ENCODE measurements at regions not wholly inside any gene's neighbourhood (a gene's known extent, or its start where the extent isn't known, plus 50 kb on each side); places are given as distances from the start of the nearest gene placed in this dataset.
A peak's percentile ranks its signal among the peaks of the same experiment; 100 is the strongest.
"Not testable (repeated sequence)": the region's sequence is repeated elsewhere in the genome, so short reads cannot be mapped to it uniquely, and the experiment has no call there.

DNA sequence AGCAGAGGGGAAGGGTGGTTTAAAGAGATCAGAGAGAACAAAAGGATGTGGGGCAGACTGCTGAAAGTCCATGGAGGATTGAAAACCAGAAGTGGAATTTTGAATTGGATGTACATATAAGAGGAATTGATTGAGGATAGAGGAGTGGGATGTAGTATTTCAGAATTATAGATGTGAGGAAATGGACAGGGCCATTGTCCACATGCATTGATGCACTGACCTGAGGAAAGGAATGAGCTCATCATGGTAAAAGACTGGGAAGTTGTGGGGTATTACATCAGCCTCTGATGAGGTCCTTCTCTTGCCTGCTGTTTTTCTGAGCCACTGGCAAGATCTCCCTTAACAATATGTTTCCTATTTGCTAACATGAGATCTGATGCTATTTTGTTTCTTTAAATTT, 365.7 kb upstream of the FANCL start:
- DNase-seq (ENCODE audit: low read depth): no peak

DNA sequence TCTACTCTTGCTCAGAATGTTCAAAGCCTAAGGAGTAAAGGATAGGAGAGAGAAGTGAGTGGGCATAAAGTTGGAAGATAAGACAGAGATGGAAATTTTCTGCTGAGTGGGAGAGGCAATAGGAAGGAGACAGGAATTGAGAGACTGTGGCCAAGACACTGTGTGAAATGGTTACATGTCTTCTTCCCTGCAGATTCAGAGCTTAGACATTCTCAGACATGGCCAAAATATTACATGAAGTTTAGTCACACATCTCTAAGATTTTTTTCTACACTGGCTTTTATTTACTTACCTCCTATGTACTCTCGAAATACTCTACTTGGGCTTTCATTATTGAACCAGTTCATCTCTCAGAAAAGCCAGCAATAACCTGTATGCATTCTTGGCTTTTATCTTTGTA, 363.0 kb upstream of the FANCL start:
- no peak for DNase-seq (ENCODE audit: low read depth)

DNA sequence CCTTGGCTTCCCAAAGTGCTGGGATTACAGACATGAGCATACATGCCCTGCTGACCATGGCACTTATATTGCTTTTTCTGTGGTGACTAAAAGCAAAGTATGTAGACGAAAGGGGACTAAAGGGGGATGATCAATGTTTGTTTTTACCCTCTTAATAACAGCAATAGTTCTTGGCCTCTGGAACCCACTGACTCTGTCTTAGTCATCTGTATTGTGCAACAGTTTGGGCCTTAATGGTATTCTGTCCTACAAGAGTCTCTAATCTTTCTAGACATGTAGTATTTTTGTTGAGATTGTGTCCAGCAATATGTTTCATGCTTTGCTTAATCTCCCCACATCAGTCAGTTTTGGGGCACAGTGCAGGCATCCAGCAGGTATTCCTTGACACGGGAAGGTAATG, 359.9 kb upstream of the FANCL start:
- no peak for DNase-seq (ENCODE audit: low read depth)

DNA sequence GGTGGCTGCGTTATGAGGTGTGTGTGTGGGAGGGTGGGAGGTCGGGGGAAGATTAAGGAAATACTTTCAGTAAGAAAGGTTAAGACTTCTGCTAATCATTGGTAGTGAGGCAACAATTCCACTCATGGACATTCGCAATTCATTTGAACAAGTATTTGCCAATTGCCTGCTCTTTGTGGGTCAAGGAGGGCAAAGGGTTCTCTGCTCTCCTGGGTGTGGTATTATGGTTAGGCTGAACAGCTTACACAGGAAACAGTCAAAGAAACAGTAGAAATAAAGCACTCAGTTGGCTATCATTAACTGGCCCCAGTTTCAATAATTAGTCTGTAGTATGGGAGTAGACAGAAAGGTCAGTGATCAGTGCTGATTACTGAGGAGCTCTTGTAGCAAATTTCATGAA, 357.0 kb upstream of the FANCL start:
- no peak for DNase-seq (ENCODE audit: low read depth)

DNA sequence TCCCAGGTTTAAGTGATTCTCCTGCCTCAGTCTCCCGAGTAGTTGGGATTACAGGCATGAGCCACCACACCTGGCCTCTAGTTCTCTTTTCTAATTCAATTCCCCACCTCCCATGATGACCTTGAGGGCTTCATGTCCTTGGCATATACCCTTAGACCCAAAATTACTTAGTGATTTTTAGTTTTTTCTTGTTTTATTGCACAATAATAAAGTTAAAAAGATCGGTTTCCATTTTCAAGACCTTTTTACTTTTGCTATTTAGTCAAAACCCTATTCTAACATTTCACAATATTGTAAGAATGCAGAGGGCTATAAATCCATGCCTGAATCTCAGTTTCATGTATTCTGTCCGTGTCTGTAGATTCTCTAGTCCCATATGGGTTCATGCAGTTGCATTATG, 354.6 kb upstream of the FANCL start:
- no peak for DNase-seq (ENCODE audit: low read depth)

DNA sequence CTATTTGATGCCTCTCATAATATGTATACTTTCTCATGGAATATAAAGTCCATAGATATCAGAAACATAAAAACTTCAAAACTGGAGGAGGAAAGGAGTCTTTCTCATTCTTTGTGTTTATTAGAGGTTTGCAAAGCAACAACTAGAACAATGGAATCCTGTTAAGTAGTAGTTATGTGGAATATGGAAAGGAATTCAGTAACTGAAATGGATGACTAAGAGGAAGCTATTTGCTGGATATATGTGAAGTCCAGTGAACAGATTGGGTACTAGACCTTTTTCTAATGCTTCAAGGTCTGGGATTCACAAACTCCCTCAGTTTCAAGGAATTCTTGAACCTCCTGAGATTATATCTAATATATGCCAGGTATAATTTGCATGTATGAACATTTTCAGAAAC, 353.6 kb upstream of the FANCL start:
- DNase-seq (ENCODE audit: low read depth): no peak

DNA sequence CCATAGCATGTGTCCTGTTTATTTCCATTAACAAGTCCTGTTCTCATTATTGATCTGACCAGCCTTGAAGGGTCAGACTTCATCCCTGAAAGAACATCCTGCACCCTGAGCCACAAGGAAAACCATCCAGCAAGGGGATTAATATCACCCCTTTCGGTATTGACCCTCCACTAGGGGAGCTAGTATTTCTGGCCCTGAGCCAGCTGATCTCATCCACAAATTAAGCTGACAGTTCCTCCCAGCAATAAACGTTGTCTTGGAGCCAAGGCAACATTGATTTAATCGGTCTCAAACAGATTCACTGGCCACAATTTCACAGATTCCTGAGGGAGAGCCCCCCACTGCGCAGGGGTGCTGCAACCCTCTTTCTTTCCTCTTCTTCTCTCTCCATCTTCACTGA, 353.1 kb upstream of the FANCL start:
- DNase-seq (ENCODE audit: low read depth): no peak

DNA sequence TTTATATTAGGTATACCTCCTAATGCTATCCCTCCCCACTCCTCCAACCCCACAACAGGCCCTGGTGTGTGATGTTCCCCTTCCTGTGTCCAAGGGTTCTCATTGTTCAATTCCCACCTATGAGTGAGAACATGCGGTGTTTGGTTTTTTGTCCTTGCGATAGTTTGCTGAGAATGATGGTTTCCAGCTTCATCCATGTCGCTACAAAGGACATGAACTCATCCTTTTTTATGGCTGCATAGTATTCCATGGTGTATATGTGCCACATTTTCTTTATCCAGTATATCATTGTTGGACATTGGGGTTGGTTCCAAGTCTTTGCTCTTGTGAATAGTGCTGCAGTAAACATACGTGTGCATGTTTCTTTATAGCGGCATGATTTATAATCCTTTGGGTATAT, 345.1 kb upstream of the FANCL start:
- not testable (repeated sequence) for DNase-seq (ENCODE audit: low read depth)

DNA sequence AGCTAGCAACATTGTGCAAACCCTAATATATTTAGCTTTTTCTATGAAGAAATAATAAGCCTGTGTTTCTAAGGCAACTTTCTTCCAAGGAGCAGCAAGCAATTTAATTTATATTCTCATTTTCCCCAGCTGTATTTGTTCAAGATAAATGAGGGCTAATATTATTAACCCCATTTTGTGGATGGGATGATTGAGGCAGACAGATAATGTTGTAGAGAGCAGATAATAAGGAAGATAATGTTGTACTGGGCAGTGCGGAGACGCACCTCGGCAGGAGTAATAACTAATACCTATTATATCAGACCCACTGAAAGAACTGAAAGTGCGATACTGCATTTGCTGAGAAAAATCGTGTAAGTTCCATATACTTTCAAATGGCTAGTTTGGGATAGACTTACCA, 344.1 kb upstream of the FANCL start:
- no peak for DNase-seq (ENCODE audit: low read depth)

DNA sequence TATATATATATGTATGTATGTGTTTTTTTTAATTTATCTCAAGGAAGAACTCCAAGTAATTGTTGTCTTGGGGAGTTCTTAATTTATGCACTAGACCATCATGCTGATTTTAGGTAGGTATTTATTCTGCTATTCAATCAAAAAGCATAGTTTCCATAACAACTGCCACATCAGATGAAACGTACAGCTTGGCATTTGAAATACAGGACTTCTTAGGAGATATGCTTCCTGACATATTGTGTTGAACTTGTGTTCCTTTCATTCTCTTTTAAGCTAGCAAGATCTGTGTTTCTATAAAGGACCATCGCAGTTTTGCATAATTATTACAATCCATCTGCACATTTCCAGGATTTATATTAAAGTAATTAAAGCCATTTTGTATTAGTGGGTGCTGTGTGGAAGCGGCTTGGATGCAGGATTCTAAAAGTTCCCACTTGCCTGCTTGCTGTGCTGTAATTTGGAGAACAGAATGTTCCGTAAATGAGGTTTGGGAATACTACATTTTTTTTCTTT, 343.5 kb upstream of the FANCL start:
- no peak for DNase-seq (ENCODE audit: low read depth)

DNA sequence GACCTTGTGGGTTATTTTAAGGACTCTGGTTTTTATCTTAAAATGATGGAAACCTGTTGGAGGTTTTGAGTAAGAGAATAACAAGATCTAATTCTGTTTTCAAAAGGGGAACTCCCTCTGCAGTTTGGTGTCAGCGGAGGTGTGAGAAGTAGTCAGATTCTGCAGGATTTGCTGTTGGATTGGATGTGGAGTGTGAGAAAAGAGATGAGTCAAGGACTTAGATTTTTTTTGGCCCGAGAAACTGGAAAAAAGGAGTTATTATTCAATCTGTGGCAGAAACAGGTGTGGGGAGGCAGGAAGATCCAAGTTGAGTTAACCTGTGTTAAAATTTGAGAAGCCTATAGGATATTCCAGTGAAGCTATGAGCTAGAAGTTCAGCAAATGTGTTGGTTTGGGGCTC, 337.2 kb upstream of the FANCL start:
- DNase-seq (ENCODE audit: low read depth): no peak

DNA sequence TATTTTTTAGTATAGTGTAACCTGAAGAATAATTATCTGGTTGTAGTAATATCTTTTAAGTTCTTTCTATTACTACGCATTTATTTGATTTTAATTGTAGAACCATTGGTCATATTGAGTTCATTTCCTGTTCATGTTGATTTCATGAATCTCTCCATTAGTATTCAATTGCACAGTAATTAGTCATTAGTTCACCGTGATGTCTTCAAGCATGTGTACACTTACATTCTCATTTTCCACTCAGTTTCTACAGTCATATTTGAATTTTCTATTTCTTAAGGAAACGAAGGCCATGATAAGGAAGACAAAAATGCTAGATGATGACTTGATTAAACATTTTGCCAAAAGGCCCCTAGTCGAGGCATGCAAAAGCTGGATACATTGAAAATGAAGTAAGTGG, 333.7 kb upstream of the FANCL start:
- no peak for DNase-seq (ENCODE audit: low read depth)

DNA sequence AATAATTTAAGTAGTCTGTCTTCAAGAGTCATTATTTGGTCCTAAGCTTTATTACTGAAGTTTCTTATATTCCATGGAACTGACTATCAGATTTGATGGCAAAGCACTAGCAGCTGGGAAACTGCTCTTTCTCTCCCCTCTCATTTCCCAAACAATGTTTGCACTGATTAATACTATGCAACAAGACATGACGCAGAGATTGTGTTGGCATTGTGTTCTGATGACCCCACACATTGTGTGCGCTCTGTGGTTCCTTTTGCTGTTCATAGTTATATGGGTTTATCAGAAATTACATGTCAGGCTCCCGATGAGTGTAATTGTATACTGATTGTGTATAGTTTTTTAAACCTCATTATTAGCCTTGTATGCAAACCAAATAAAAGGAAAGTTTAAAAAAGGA, 331.6 kb upstream of the FANCL start:
- DNase-seq (ENCODE audit: low read depth): no peak

DNA sequence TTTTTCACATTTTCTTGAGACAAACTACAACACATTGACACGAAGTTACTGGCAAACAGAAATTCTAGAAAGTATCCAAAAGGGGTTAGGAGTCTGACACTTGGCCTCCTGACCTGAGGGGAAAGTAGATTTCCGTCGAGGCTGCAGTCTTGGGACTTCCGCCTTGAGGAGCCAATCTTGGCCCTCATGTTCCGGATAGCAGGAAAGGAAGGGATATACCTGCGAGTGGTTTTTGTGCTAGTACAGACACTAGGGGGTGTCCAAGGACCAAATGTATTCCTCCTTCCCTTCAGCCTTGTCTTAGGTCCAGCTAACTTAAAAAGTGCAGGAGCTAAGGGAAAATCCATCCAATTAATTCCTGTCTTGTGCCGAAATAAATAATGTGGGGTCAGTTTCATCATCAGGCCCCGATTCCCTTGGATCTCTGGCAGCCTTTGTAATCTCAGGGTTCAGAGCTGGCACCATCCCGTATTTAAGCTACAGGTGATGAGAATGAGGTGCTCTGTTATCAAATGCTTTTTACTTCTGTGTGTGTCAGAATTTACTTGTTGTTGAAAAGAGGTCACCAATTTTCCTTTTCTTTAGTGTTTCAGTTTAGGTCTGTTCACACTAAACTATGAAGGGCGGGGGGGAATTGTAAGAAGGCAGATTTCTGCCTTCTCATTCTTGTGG, 330.2 kb upstream of the FANCL start:
- DNase-seq (ENCODE audit: low read depth): peak; percentile 26

DNA sequence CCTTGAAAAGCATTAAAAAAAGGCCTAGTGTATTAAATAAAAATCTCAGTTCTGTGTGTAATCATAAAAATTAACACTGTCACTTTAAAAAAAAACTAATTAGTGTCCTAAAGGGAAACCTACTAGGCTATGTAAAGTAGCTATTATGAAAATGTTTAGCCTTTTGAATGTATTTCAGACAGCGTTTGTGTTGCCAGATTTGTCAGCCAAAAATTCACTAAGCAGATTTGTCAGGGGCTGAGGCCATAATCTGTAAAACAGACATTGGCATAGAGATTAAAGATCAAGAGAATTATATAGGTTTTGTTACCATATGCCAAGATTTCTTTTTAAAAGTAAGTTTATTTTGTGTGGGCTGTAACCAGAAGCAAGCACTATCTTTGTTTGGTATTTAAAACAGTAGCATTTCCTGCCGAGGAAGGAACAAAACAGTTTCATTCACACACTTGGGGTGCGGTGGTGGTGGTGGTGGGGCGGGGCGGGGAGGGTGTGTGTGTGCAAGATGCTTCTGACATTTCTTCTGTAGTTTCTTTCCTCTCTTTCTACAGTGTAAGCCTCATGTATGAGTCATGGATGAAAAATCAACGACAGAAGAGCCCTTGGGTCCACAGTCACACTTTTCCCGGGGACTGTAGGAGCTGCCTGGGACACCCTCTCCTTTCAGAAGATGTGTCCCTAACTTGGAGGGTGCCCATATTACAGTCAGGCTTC, 328.5 kb upstream of the FANCL start:
- no peak for DNase-seq (ENCODE audit: low read depth)

DNA sequence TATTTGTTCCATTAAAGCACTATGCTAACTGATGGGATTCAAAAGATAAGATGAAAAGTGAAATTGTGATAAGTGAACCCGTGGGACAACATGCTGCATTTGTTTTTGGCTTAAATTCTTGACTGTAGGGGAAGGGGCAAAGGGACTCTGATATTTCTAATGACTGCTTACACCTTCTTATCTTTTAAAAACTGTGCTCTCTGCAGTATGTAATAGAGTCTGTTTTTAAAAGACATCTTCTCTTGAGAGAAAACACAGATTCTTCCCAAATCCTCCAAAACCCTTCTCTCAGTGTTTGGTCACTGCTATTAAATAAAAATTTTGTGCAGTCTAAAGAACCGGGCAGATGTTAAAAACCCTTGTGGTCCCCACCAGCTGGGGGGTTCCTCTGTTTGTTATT, 327.8 kb upstream of the FANCL start:
- no peak for DNase-seq (ENCODE audit: low read depth)

DNA sequence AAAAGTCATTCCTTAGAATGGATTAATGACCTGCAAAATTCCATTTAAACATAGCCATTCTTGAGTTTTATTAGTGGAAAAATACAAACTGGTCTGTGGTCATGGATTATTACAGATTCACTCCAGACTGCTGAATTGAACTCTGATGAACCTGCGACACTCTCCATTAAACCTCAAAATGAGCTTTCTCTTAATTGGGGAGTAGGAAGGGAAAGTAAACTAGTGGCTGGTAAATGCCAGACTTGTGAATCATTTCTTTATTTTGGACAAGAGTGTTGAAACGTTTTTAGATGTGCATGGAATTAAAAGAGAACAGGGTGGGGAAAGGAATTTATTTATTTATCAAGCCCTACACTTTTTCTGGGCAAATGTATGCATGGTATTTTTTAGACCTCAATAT, 321.2 kb upstream of the FANCL start:
- no peak for DNase-seq (ENCODE audit: low read depth)

DNA sequence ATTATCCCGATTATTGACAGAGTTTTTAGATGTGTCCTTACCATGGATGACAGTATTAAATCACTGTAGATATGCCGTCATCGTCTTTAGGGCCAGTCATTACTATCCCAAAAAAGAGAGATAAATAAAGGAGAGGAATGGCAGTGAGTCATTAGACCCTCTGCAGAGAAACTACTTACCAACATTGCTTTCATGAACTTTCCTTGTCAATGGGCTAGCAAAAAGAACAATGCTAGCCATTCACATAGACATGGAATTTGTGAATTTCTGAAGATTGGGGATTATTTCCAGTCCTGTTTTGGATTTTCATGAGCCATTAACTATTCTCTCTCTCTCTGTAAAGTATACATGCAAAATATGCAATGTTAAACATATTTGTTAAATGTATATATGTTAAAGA, 319.4 kb upstream of the FANCL start:
- no peak for DNase-seq (ENCODE audit: low read depth)

DNA sequence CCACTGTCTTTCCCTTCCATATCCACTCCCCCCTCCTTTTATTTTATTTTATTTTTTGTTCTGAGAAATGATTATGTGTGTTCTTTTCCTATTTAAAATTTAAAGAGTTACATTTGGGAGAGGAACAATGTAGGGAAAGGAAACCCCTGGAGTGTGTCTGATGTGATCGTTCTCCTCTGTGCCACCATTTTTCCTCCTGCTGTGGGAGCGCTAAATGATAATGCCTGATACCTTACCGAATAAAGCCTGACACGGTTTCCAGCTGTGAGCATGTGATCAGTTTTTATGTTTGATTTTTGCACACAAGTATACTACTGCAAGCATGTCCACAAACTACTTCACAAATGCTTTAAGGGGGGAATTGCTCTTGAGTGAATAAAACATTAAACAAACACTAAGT, 317.8 kb upstream of the FANCL start:
- no peak for DNase-seq (ENCODE audit: low read depth)

DNA sequence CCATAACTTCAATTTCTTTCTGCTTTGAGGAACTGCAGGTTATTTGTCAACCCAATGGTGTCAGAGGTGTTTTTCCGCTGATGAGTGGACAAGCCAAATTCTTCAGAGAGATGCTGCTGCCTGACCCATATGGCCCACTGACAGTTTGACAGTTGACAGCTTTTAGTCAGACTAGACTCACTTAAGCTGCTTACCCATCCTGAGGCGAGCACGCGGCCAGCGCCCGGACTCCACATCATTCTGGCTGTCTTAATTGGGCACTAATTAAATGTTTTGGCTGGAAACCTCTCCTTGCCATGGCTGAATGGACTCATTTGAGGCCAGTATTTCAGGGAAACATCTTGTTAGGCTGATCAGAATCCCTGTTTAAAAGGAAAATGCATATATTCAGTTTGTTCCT, 316.1 kb upstream of the FANCL start:
- DNase-seq (ENCODE audit: low read depth): no peak

DNA sequence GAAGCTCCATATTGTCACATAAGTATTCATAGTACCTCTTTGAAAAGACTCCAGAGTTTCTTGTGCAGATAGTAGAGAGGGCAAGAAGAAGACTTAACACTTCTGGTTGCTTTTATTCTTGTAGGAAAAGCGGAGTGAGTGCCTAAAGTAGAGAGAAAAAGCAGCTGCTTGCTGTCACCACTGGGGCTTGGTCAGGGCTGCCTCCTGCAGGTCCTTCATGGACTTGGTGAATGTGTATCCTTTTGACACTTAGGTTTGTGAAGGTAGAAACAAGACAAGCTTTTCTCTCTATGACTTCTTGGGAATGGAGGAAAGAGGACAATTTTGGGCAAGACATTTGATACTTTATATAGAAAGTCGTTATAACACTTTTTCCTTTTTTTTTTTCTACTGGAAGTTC, 312.8 kb upstream of the FANCL start:
- no peak for DNase-seq (ENCODE audit: low read depth)

DNA sequence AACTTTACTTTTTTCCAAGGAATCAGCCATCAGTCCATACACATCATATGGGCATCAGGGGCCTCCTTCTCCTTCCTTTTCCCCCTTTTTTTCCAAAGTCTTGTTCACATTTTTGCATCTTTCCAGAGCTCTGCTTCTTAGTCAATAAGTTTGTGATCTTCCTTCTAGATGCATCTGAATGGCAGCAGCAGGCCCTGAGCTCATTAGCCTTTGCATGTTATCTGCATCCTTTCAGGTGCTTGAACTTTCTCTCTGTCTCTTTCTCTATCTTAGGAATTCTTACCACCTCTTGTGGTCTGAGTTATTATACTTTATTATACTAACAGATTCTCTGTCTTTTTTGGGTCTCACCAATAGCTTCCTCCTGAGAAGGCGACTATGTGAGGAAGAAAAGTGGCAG, 312.4 kb upstream of the FANCL start:
- DNase-seq (ENCODE audit: low read depth): no peak

DNA sequence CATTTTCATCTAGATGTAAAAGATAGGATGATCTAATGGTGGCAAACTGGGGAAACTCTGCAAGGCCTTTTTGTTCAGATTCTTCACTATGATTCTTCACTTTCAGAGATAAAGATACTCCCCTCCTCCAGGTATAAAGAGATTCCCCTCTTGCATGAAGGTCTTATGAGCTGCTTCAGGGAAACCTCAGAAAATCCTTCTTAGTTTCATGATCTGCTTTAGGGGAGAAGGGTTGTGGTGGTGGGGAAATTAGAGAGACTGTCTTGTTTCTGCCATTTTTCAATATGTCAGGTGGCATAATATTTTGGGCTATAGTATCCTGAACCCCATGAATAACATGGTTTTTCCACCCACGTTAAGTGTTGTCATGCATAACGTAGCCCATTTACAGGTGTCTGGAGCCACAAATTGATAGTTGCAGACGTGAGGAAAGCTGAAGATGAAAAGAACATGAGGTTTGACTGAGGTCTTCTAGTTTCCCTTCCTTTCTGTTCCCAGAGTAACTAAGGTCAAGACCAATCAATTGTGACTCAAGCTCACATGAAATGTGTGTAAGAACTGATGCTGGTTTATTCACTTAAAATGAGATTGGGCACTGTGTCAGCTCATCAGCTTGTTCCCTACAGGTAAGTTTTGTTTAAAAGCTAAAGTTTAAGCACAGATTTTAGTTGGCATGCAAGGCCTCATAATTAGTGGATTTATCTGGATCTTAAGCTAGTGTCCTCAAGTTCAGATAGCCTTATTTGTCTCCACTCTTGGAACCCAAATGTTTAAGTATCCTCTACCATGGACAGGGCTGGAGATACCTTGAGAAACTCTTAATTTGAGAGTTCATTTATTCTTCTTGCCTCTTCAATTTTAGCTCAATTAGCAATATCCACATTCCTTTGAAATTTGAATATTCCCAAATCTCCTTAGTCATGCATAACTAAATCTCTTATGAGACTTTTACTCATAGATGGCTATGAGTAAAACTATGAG, 304.5 kb upstream of the FANCL start:
- no peak for DNase-seq (ENCODE audit: low read depth)

Measured in GM04504 (cell line).